Suppressor macrophage treated with lipopolysaccharide for 1 hour (primary cell): ENCODE measurements at regions not wholly inside any gene's neighbourhood (a gene's known extent, or its start where the extent isn't known, plus 50 kb on each side); places are given as distances from the start of the nearest gene placed in this dataset.
"Not testable (repeated sequence)": the region's sequence is repeated elsewhere in the genome, so short reads cannot be mapped to it uniquely, and the experiment has no call there.

Experiments
- DNase-seq, 3 donors: peaks; one replicate each; pipeline ENCODE4 v3.0.0-alpha.2; 2020 to 2022

- no peak for DNase-seq
These were observed 710.5 kb upstream of the HS3ST5 start for GRCh38 chr6:115053169-115053860.

GRCh38 chr6:115016593-115016992 lies 673.8 kb upstream of the HS3ST5 start:
- DNase-seq = no peak

GRCh38 chr6:115004982-115005381 lies 662.2 kb upstream of the HS3ST5 start:
- DNase-seq = no peak

- no peak for DNase-seq
These were observed 661.4 kb upstream of the HS3ST5 start for GRCh38 chr6:115004204-115004603.

- peak; percentile 1 to 27 (median 3) for DNase-seq
These were observed 659.0 kb upstream of the HS3ST5 start for GRCh38 chr6:115001731-115002350.

GRCh38 chr6:115000736-115001135 lies 657.9 kb upstream of the HS3ST5 start:
- no peak for DNase-seq

GRCh38 chr6:114998492-114998891 lies 655.7 kb upstream of the HS3ST5 start:
- no peak for DNase-seq

GRCh38 chr6:114997813-114998292 lies 655.0 kb upstream of the HS3ST5 start:
- DNase-seq = peak; percentile 5 to 60 (median 23)

- no peak for DNase-seq
These were observed 652.7 kb upstream of the HS3ST5 start for GRCh38 chr6:114995526-114995925.

GRCh38 chr6:114989279-114989964 lies 646.6 kb upstream of the HS3ST5 start:
- no peak for DNase-seq

GRCh38 chr6:114987281-114987680 lies 644.5 kb upstream of the HS3ST5 start:
- DNase-seq = no peak

GRCh38 chr6:114955363-114955762 lies 612.5 kb upstream of the HS3ST5 start:
- no peak for DNase-seq

GRCh38 chr6:114952229-114952628 lies 609.4 kb upstream of the HS3ST5 start:
- no peak for DNase-seq

- no peak for DNase-seq
These were observed 602.6 kb upstream of the HS3ST5 start for GRCh38 chr6:114945392-114945791.

- DNase-seq = no peak
These were observed 598.3 kb upstream of the HS3ST5 start for GRCh38 chr6:114941078-114941477.

- no peak for DNase-seq
These were observed 597.4 kb upstream of the HS3ST5 start for GRCh38 chr6:114940181-114940580.

- no peak for DNase-seq
These were observed 596.8 kb upstream of the HS3ST5 start for GRCh38 chr6:114939630-114940029.

GRCh38 chr6:114936080-114936479 lies 593.3 kb upstream of the HS3ST5 start:
- no peak for DNase-seq

- DNase-seq = no peak
These were observed 591.3 kb upstream of the HS3ST5 start for GRCh38 chr6:114934079-114934478.

GRCh38 chr6:114928731-114929130 lies 585.9 kb upstream of the HS3ST5 start:
- DNase-seq = not testable (repeated sequence)

- no peak for DNase-seq
These were observed 563.3 kb upstream of the HS3ST5 start for GRCh38 chr6:114906096-114906495.

- no peak for DNase-seq
These were observed 554.7 kb upstream of the HS3ST5 start for GRCh38 chr6:114897536-114897935.

GRCh38 chr6:114892211-114892610 lies 549.4 kb upstream of the HS3ST5 start:
- no peak for DNase-seq

GRCh38 chr6:114888241-114888640 lies 545.4 kb upstream of the HS3ST5 start:
- no peak for DNase-seq
